ENCODE measurements at regions not wholly inside any gene's neighbourhood (a gene's known extent, or its start where the extent isn't known, plus 50 kb on each side); places are given as distances from the start of the nearest gene placed in this dataset.

GRCh38 chr3:66754613-66755012 lies 243.5 kb upstream of the KBTBD8 start:
- DNase-seq (ENCODE audit: low read depth in 1 of 2, low spot score in 2 of 2) (no peak), FAIRE-seq (no peak)
- H3K9me3 ChIP-seq (ENCODE audit: insufficient read depth in 2 of 2, low read depth in 1 of 2, low read length in 1 of 2), result no peaks in the 10 kb centered on the region
- no peaks in the 10 kb centered on the region for H3K79me2 ChIP-seq (ENCODE audit: control insufficient read depth in 1 of 2, insufficient read depth in 2 of 2, low read length in 2 of 2)
- H3K4me2 ChIP-seq (ENCODE audit: insufficient read depth in 1 of 2, low read depth in 2 of 2, low read length in 2 of 2), result no peak overlapping the region
- H3K4me1 ChIP-seq (replicated peaks in 1 of 4; ENCODE audit: control insufficient read depth in 3 of 4, insufficient read depth in 4 of 4, low read length in 3 of 4), result no peaks in the 10 kb centered on the region
- no peak overlapping the region for H2BK12ac ChIP-seq (ENCODE audit: low read depth, low read length)
- H3K14ac ChIP-seq (ENCODE audit: insufficient read length), result no peak overlapping the region
- no peaks in the 10 kb centered on the region for H4K20me1 ChIP-seq (replicated peaks in 1 of 2; ENCODE audit: control insufficient read depth in 1 of 2, insufficient read depth in 2 of 2, low read length in 2 of 2)
- no peak overlapping the region for H3K9ac ChIP-seq (replicated peaks in 1 of 4; ENCODE audit: extremely low read depth in 1 of 4, low read depth in 3 of 4, low read length in 3 of 4)
- no peak overlapping the region for H2BK120ac ChIP-seq (replicated peaks; ENCODE audit: low read depth, low read length)
- H3K79me1 ChIP-seq (ENCODE audit: low read depth, low read length), result no peaks in the 10 kb centered on the region
- WGBS, 2 experiments (ENCODE audit: extremely low coverage in 1 of 2, insufficient coverage in 1 of 2, insufficient read length in 1 of 2, insufficient replicate concordance in 2 of 2, low coverage in 1 of 2, low lambda C conversion rate in 2 of 2, missing lambda C conversion rate in 1 of 2), result 87% methylated on average over 7 of the region's 7 CpGs; no CpG with 5 or more reads in 1 of the 2 experiments
- H4K8ac ChIP-seq (ENCODE audit: extremely low read depth, insufficient read depth, low read length), result no peak overlapping the region; the same call in 1 of the 2 replicates
- H4K91ac ChIP-seq (replicated peaks; ENCODE audit: insufficient read length, low read length), result no peak overlapping the region
- H3K27ac ChIP-seq (ENCODE audit: low read depth, low read length), result no peak overlapping the region
- no peak overlapping the region for H3K56ac ChIP-seq (replicated peaks; ENCODE audit: insufficient read length, low read depth, low read length)
- H2AFZ ChIP-seq (ENCODE audit: low read length), result no peak overlapping the region
- H2BK15ac ChIP-seq (ENCODE audit: low read length), result no peak overlapping the region
- no peak overlapping the region for H4K5ac ChIP-seq (ENCODE audit: insufficient read length, low read depth, low read length)
- CTCF ChIA-PET (ENCODE audit: partially characterized antibody), result interaction anchor here (0.9 to 2.2 kb wide), 7 partner anchors 10 to 182 kb away, joined by 3 to 9 read pairs (median 3); no protein-coding TSS in a partner anchor
- H3K18ac ChIP-seq (ENCODE audit: extremely low read depth, low read length), result no peak overlapping the region
- H2AK5ac ChIP-seq (ENCODE audit: low read depth, low read length), result no peak overlapping the region
- H3K27me3 ChIP-seq (replicated peaks in 1 of 4; ENCODE audit: control insufficient read depth in 3 of 4, extremely low read depth in 1 of 4, insufficient read depth in 3 of 4, low read length in 3 of 4), result no peaks in the 10 kb centered on the region
- H3K36me3 ChIP-seq (ENCODE audit: control insufficient read depth in 2 of 4, insufficient read depth in 4 of 4, low read length in 3 of 4), result no peaks in the 10 kb centered on the region
- no peak overlapping the region for H3K4ac ChIP-seq (replicated peaks; ENCODE audit: insufficient read length, low read depth, low read length)
- H2BK20ac ChIP-seq (ENCODE audit: low read length), result no peak overlapping the region
- no peak overlapping the region for H3K23ac ChIP-seq (ENCODE audit: insufficient read length)
- no peak overlapping the region for H3K4me3 ChIP-seq (ENCODE audit: extremely low read depth in 1 of 4, insufficient read depth in 2 of 4, low read depth in 3 of 4, low read length in 4 of 4)
- H3K23me2 ChIP-seq (ENCODE audit: low read depth, low read length), result no peaks in the 10 kb centered on the region; the same call in 1 of the 2 replicates
- no peak overlapping the region for H2BK5ac ChIP-seq (ENCODE audit: low read depth, low read length)
- POLR2A ChIA-PET (ENCODE audit: partially characterized antibody), result no interaction called here
- no peak for TF ChIP-seq KDM5A (IDR thresholded peaks at IDR 0.05; ENCODE audit: low read length)
- no peak for TF ChIP-seq CTBP2 (IDR thresholded peaks at IDR 0.05; ENCODE audit: borderline replicate concordance, insufficient read depth, insufficient read length, low read length)
- TF ChIP-seq SUZ12 (IDR thresholded peaks at IDR 0.05; ENCODE audit: low read length), result no peak
- TF ChIP-seq POU5F1 (IDR thresholded peaks at IDR 0.05; ENCODE audit: low read depth, low read length), result no peak
- TF ChIP-seq, protein P1, sequence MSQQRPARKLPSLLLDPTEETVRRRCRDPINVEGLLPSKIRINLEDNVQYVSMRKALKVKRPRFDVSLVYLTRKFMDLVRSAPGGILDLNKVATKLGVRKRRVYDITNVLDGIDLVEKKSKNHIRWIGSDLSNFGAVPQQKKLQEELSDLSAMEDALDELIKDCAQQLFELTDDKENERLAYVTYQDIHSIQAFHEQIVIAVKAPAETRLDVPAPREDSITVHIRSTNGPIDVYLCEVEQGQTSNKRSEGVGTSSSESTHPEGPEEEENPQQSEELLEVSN (IDR thresholded peaks at IDR 0.05), result no peak
- TF ChIP-seq BCL11A (IDR thresholded peaks at IDR 0.05; ENCODE audit: low read depth in 2 of 2, low read length in 2 of 2), result no peak
- no peak for TF ChIP-seq ASH2L (IDR thresholded peaks at IDR 0.05; ENCODE audit: low read length)
- no peak for TF ChIP-seq SIRT6 (IDR thresholded peaks at IDR 0.05; ENCODE audit: low read length)
- TF ChIP-seq CREB1 (IDR thresholded peaks at IDR 0.05), result no peak
- TF ChIP-seq, protein P2, sequence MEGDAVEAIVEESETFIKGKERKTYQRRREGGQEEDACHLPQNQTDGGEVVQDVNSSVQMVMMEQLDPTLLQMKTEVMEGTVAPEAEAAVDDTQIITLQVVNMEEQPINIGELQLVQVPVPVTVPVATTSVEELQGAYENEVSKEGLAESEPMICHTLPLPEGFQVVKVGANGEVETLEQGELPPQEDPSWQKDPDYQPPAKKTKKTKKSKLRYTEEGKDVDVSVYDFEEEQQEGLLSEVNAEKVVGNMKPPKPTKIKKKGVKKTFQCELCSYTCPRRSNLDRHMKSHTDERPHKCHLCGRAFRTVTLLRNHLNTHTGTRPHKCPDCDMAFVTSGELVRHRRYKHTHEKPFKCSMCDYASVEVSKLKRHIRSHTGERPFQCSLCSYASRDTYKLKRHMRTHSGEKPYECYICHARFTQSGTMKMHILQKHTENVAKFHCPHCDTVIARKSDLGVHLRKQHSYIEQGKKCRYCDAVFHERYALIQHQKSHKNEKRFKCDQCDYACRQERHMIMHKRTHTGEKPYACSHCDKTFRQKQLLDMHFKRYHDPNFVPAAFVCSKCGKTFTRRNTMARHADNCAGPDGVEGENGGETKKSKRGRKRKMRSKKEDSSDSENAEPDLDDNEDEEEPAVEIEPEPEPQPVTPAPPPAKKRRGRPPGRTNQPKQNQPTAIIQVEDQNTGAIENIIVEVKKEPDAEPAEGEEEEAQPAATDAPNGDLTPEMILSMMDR (IDR thresholded peaks at IDR 0.05; ENCODE audit: control extremely low read depth in 1 of 3, insufficient read depth in 1 of 3, low read depth in 1 of 3, low read length in 3 of 3), result no peak
- no peak for TF ChIP-seq KDM4A (IDR thresholded peaks at IDR 0.05; ENCODE audit: low read depth, low read length, severe bottlenecking)
- no peak for TF ChIP-seq SP2 (IDR thresholded peaks at IDR 0.05; ENCODE audit: low read length)

Data from H1 (cell line).